ENCODE measurements at regions not wholly inside any gene's neighbourhood (a gene's known extent, or its start where the extent isn't known, plus 50 kb on each side); places are given as distances from the start of the nearest gene placed in this dataset.
"Not testable (repeated sequence)": the region's sequence is repeated elsewhere in the genome, so short reads cannot be mapped to it uniquely, and the experiment has no call there.

DNA sequence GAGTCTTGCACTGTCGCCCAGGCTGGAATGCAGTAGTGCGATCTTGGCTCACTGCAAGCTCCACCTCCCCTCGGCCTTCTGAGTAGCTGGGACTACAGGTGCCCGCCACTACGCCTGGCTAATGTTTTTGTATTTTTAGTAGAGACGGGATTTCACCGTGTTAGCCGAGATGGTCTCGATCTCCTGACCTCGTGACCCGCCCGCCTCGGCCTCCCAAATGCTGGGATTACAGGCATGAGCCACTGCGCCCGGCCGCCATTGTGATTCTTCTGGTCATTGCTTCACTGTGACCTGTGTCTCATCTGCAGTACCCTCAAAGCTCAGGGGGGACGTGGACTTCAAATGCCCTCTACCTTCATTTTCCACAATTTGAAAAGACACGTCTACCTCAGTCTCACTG, 481.9 kb downstream of the TRHDE start:
- TF ChIP-seq, protein P1, sequence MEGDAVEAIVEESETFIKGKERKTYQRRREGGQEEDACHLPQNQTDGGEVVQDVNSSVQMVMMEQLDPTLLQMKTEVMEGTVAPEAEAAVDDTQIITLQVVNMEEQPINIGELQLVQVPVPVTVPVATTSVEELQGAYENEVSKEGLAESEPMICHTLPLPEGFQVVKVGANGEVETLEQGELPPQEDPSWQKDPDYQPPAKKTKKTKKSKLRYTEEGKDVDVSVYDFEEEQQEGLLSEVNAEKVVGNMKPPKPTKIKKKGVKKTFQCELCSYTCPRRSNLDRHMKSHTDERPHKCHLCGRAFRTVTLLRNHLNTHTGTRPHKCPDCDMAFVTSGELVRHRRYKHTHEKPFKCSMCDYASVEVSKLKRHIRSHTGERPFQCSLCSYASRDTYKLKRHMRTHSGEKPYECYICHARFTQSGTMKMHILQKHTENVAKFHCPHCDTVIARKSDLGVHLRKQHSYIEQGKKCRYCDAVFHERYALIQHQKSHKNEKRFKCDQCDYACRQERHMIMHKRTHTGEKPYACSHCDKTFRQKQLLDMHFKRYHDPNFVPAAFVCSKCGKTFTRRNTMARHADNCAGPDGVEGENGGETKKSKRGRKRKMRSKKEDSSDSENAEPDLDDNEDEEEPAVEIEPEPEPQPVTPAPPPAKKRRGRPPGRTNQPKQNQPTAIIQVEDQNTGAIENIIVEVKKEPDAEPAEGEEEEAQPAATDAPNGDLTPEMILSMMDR (IDR thresholded peaks at IDR 0.05; ENCODE audit: low read length), result not testable (repeated sequence)
- not testable (repeated sequence) for TF ChIP-seq EZH2 (optimal IDR thresholded peaks at IDR 0.05; ENCODE audit: low read depth, low read length); EZH2phosphoT487 (IDR thresholded peaks at IDR 0.05; ENCODE audit: low read length)

All from MM.1S (cell line).